Epithelial cell of proximal tubule (primary cell): ENCODE measurements at regions not wholly inside any gene's neighbourhood (a gene's known extent, or its start where the extent isn't known, plus 50 kb on each side); places are given as distances from the start of the nearest gene placed in this dataset.

Source experiments
- DNase-seq: peaks from one replicate; pipeline ENCODE4 v3.0.0-alpha.2; 2011; ENCODE audit warnings: low read depth
- H3K4me3 ChIP-seq: 2 replicates; pipeline ENCODE4 v1.5.1; 2011; ENCODE audit warnings: low read depth, mild to moderate bottlenecking, low read length
- CTCF ChIP-seq: conservative IDR thresholded peaks from 2 replicates; pipeline ENCODE4 v1.5.1; 2012; ENCODE audit warnings: low read depth, mild to moderate bottlenecking, low read length

GRCh38 chr5:34501840-34502239 is 154.3 kb upstream of the RAI14 start:
- DNase-seq = no peak
- no peak for TF ChIP-seq CTCF
- H3K4me3 ChIP-seq = no peak overlapping the region

- no peak for DNase-seq
- H3K4me3 ChIP-seq = no peak overlapping the region
- no peak for TF ChIP-seq CTCF
These were observed 153.5 kb upstream of the RAI14 start for GRCh38 chr5:34502581-34502980.

GRCh38 chr5:34503379-34504253 is 152.5 kb upstream of the RAI14 start:
- no peak for TF ChIP-seq CTCF
- no peak overlapping the region for H3K4me3 ChIP-seq
- no peak for DNase-seq

GRCh38 chr5:34504967-34505366 is 151.2 kb upstream of the RAI14 start:
- H3K4me3 ChIP-seq = no peak overlapping the region
- DNase-seq = no peak
- TF ChIP-seq CTCF = no peak

- no peak overlapping the region for H3K4me3 ChIP-seq
- DNase-seq = no peak
- TF ChIP-seq CTCF = no peak
These were observed 150.4 kb upstream of the RAI14 start for GRCh38 chr5:34505731-34506130.

GRCh38 chr5:34507933-34508332 is 148.2 kb upstream of the RAI14 start:
- no peak for DNase-seq
- no peak for TF ChIP-seq CTCF

GRCh38 chr5:34509392-34509791 is 146.7 kb upstream of the RAI14 start:
- no peak overlapping the region for H3K4me3 ChIP-seq
- no peak for TF ChIP-seq CTCF
- DNase-seq = no peak

More at GRCh38 chr5:34507933-34508332, 148.2 kb upstream of the RAI14 start:
- no peak overlapping the region for H3K4me3 ChIP-seq
